ENCODE measurements at regions not wholly inside any gene's neighbourhood (a gene's known extent, or its start where the extent isn't known, plus 50 kb on each side); places are given as distances from the start of the nearest gene placed in this dataset.

DNA sequence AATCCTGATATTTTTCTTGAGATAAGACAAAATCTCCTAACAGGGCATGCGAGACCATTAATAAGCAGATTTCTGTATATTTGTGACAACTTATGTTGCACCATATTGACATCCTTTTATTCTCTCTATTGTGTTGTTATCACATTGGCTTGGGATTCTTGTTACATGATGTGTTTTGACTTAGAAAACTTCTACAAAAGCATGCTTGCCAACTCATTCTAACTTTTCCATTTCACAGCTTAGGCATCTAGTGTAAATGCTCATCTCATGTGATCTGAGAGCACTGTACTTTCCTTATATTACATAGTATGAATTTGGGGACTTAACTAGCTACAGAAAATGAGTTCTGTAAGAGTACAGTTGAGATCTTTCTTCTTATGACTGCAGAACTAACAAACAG, 1040.7 kb upstream of the ADGRB3 start:
- TF ChIP-seq CTCF (IDR thresholded peaks at IDR 0.05) = no peak
- ATAC-seq (ENCODE audit: low read depth) = no peak
- Mint-ChIP-seq H3K4me1 (no peaks in the 10 kb centered on the region), H3K27me3 (no peaks in the 10 kb centered on the region), H3K27ac (no peak overlapping the region), H3K36me3 (ENCODE audit: low read depth) (no peaks in the 10 kb centered on the region), H3K9me3 (no peaks in the 10 kb centered on the region), H3K4me3 (no peak overlapping the region)
- POLR2A ChIA-PET = no interaction called here
- CTCF ChIA-PET = no interaction called here
- intact Hi-C loops (cut with micrococcal nuclease) = no loop called here
- DNase-seq = no peak

DNA sequence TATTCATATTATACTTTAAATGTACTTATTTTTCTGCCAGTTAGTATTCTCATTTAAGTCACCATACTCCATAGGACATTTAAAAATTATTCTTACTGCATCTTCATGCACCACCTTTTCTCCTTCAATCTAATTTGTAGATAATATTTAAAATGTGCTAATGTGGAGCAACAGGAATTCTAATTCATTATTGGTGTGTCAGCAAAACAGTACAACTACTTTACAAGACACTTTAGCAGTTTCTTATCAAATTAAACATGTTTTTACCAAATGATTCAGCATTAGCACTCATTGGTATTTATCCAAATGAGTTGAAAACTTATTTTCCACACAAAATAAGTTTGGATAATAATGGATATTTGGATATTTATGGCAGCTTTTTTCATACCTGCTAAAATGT, 1041.8 kb upstream of the ADGRB3 start:
- no peaks in the 10 kb centered on the region for H3K36me3 Mint-ChIP-seq (ENCODE audit: low read depth)
- DNase-seq (no peak), ATAC-seq (ENCODE audit: low read depth) (no peak)
- no peaks in the 10 kb centered on the region for H3K9me3 Mint-ChIP-seq
- intact Hi-C loops (cut with micrococcal nuclease) = no loop called here
- no peaks in the 10 kb centered on the region for H3K4me1 Mint-ChIP-seq
- CTCF ChIA-PET = no interaction called here
- TF ChIP-seq CTCF (IDR thresholded peaks at IDR 0.05) = no peak
- POLR2A ChIA-PET = no interaction called here
- H3K27me3 Mint-ChIP-seq = no peaks in the 10 kb centered on the region
- H3K27ac Mint-ChIP-seq = no peak overlapping the region
- H3K4me3 Mint-ChIP-seq = no peak overlapping the region

- Mint-ChIP-seq H3K36me3 (ENCODE audit: low read depth) (no peaks in the 10 kb centered on the region), H3K27me3 (no peaks in the 10 kb centered on the region), H3K4me1 (no peaks in the 10 kb centered on the region), H3K27ac (no peak overlapping the region), H3K4me3 (no peak overlapping the region), H3K9me3 (no peaks in the 10 kb centered on the region)
- no peak for TF ChIP-seq CTCF (IDR thresholded peaks at IDR 0.05)
- no peak for ATAC-seq (ENCODE audit: low read depth)
- no peak for DNase-seq
- ChIA-PET CTCF (no interaction called here), POLR2A (no interaction called here)
- intact Hi-C loops (cut with micrococcal nuclease) = no loop called here
Observed at GRCh38 chr6:67591910-67592309, 1043.2 kb upstream of the ADGRB3 start.

GRCh38 chr6:67567842-67568241, 1067.2 kb upstream of the ADGRB3 start:
- POLR2A ChIA-PET = no interaction called here
- Mint-ChIP-seq H3K4me3 (no peak overlapping the region), H3K27me3 (no peaks in the 10 kb centered on the region), H3K27ac (no peak overlapping the region), H3K4me1 (no peaks in the 10 kb centered on the region), H3K9me3 (peaks cover 5% of the 10 kb centered on the region), H3K36me3 (ENCODE audit: low read depth) (no peaks in the 10 kb centered on the region)
- DNase-seq (no peak), ATAC-seq (ENCODE audit: low read depth) (no peak)
- CTCF ChIA-PET = no interaction called here
- intact Hi-C loops (cut with micrococcal nuclease) = no loop called here
- no peak for TF ChIP-seq CTCF (IDR thresholded peaks at IDR 0.05)

DNA sequence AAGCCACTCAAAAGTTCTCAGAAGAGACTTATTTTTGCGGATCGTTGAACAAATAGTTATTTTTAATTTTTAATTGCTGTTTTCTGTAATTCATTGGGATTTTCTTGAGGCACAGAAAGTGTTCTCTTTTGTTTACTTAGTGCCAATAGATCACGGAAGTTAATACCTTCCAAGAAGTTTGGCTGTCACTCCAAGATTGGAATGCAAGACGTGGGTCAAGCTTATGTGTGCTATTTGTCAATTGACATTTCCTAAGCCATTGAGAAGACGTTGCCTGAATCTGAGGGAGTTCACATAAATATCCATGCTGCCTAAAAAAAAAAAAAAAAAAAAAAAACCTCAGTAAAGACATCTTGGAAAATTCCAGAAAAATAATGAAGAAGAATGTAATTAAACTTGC, 1071.4 kb upstream of the ADGRB3 start:
- TF ChIP-seq CTCF (IDR thresholded peaks at IDR 0.05) = no peak
- ChIA-PET POLR2A (no interaction called here), CTCF (no interaction called here)
- no peak for ATAC-seq (ENCODE audit: low read depth)
- H3K4me3 Mint-ChIP-seq = no peak overlapping the region
- no peak for DNase-seq
- H3K36me3 Mint-ChIP-seq (ENCODE audit: low read depth) = no peaks in the 10 kb centered on the region
- H3K27me3 Mint-ChIP-seq = no peaks in the 10 kb centered on the region
- intact Hi-C loops (cut with micrococcal nuclease) = no loop called here
- no peaks in the 10 kb centered on the region for H3K4me1 Mint-ChIP-seq
- no peaks in the 10 kb centered on the region for H3K9me3 Mint-ChIP-seq
- H3K27ac Mint-ChIP-seq = no peak overlapping the region

Measured in activated B cell treated with CpG ODN at 0.5 μM for 24 hours (primary cell).